H9 (cell line): ENCODE measurements at regions not wholly inside any gene's neighbourhood (a gene's known extent, or its start where the extent isn't known, plus 50 kb on each side); places are given as distances from the start of the nearest gene placed in this dataset.

ENCODE experiments used
- DNase-seq: peaks from one replicate; pipeline ENCODE4 v3.0.0-alpha.2; 2017
- H2AFZ ChIP-seq: one replicate; pipeline ENCODE4 v1.6.1; 2013; ENCODE audit warnings: mild to moderate bottlenecking, low read length, control low read depth, moderate library complexity
- H2AK5ac ChIP-seq: 2 replicates; pipeline ENCODE4 v1.6.1; 2013; ENCODE audit warnings: low read length, control low read depth, mixed read lengths; ENCODE audit not compliant: insufficient read length
- H2BK120ac ChIP-seq: one replicate; pipeline ENCODE4 v1.6.1; 2013; ENCODE audit warnings: low read depth, mild to moderate bottlenecking, low read length, control low read depth, inconsistent platforms; ENCODE audit not compliant: poor library complexity, severe bottlenecking
- H2BK12ac ChIP-seq: 2 replicates; pipeline ENCODE4 v1.6.1; 2013; ENCODE audit warnings: low read length, control low read depth, mixed read lengths, low read depth; ENCODE audit not compliant: insufficient read length
- H2BK15ac ChIP-seq: 2 replicates; pipeline ENCODE4 v1.6.1; 2013; ENCODE audit warnings: low read depth, low read length, control low read depth
- H2BK20ac ChIP-seq: one replicate; pipeline ENCODE4 v1.6.1; 2013; ENCODE audit warnings: low read depth, mild to moderate bottlenecking, low read length, control low read depth, inconsistent platforms; ENCODE audit not compliant: poor library complexity, severe bottlenecking
- H2BK5ac ChIP-seq: 2 replicates; pipeline ENCODE4 v1.6.1; 2013; ENCODE audit warnings: low read length, control low read depth, mixed read lengths; ENCODE audit not compliant: insufficient read length
- H3K14ac ChIP-seq: 2 replicates; pipeline ENCODE4 v1.6.1; 2013; ENCODE audit warnings: low read length, control low read depth; ENCODE audit not compliant: insufficient read depth
- H3K18ac ChIP-seq: 2 replicates; pipeline ENCODE4 v1.6.1; 2013; ENCODE audit warnings: low read depth, mild to moderate bottlenecking, mixed read lengths, low read length, control low read depth; ENCODE audit not compliant: insufficient read length
- H3K23ac ChIP-seq: 2 replicates; pipeline ENCODE4 v1.6.1; 2013; ENCODE audit warnings: low read length, control low read depth, mixed read lengths, low read depth; ENCODE audit not compliant: insufficient read length
- H3K23me2 ChIP-seq: 2 replicates; pipeline ENCODE4 v1.6.1; 2013; ENCODE audit warnings: low read depth, mild to moderate bottlenecking, mixed read lengths, low read length, control low read depth; ENCODE audit not compliant: insufficient read length, poor library complexity, severe bottlenecking
- H3K27ac ChIP-seq: 2 replicates; pipeline ENCODE4 v1.5.1; 2013; ENCODE audit warnings: low read length, control low read depth, mixed read lengths, low read depth; ENCODE audit not compliant: insufficient read length
- H3K27me3 ChIP-seq: 2 replicates; pipeline ENCODE4 v1.6.1; 2013; ENCODE audit warnings: low read length, control low read depth, inconsistent platforms; ENCODE audit not compliant: insufficient read depth
- H3K4ac ChIP-seq: 2 replicates; pipeline ENCODE4 v1.6.1; 2013; ENCODE audit warnings: low read depth, mild to moderate bottlenecking, control low read depth, inconsistent platforms, low read length, moderate library complexity
- H3K4me1 ChIP-seq: 2 replicates; pipeline ENCODE4 v1.6.1; 2013; ENCODE audit warnings: low read length, control low read depth, inconsistent platforms; ENCODE audit not compliant: insufficient read depth
- H3K4me2 ChIP-seq: 2 replicates; pipeline ENCODE4 v1.6.1; 2013; ENCODE audit warnings: low read length, control low read depth, mixed read lengths; ENCODE audit not compliant: insufficient read length, insufficient read depth
- H3K56ac ChIP-seq: 2 replicates; pipeline ENCODE4 v1.6.1; 2013; ENCODE audit warnings: low read depth, mild to moderate bottlenecking, mixed read lengths, low read length, control low read depth; ENCODE audit not compliant: insufficient read length
- H3K79me1 ChIP-seq: 2 replicates; pipeline ENCODE4 v1.6.1; 2013; ENCODE audit warnings: low read depth, mild to moderate bottlenecking, moderate library complexity, low read length, control low read depth, inconsistent platforms; ENCODE audit not compliant: insufficient read depth, poor library complexity, severe bottlenecking
- H3K79me2 ChIP-seq: 2 replicates; pipeline ENCODE4 v1.6.1; 2013; ENCODE audit warnings: low read length, control low read depth, inconsistent platforms; ENCODE audit not compliant: insufficient read depth
- H3K9ac ChIP-seq: 2 replicates; pipeline ENCODE4 v1.6.1; 2013; ENCODE audit warnings: low read length, control low read depth, mixed read lengths; ENCODE audit not compliant: insufficient read length; ENCODE audit errors: extremely low read depth
- H3K9me3 ChIP-seq: one replicate; pipeline ENCODE4 v1.6.1; 2013; ENCODE audit warnings: low read depth, low read length, inconsistent platforms; ENCODE audit not compliant: control insufficient read depth
- H3T11ph ChIP-seq: one replicate; pipeline ENCODE4 v1.6.1; 2013; ENCODE audit warnings: mild to moderate bottlenecking, low read length, control low read depth, inconsistent platforms
- H4K20me1 ChIP-seq: one replicate; pipeline ENCODE4 v1.6.1; 2013; ENCODE audit not compliant: control insufficient read depth, insufficient read length, insufficient read depth
- H4K5ac ChIP-seq: 2 replicates; pipeline ENCODE4 v1.6.1; 2013; ENCODE audit warnings: low read depth, mild to moderate bottlenecking, mixed read lengths, low read length, control low read depth; ENCODE audit not compliant: insufficient read length
- H4K8ac ChIP-seq: replicated peaks from 2 replicates; pipeline ENCODE4 v1.6.1; 2013; ENCODE audit warnings: low read length, control low read depth, mixed read lengths, low read depth; ENCODE audit not compliant: insufficient read length
- H4K91ac ChIP-seq: 2 replicates; pipeline ENCODE4 v1.6.1; 2013; ENCODE audit warnings: low read depth, mild to moderate bottlenecking, moderate library complexity, mixed read lengths, low read length, control low read depth; ENCODE audit not compliant: insufficient read length
- H3K27ac Mint-ChIP-seq, 3 experiments: 2 replicates in 2 of 3; 3 replicates in 1 of 3; pipeline ENCODE4 v1.8.0; 2020 to 2021; ENCODE audit warnings: mixed read lengths in 3 of 3, mild to moderate bottlenecking in 1 of 3, moderate library complexity in 1 of 3
- H3K27me3 Mint-ChIP-seq: 2 replicates; pipeline ENCODE4 v1.8.0; 2021; ENCODE audit warnings: low read depth, mild to moderate bottlenecking, moderate library complexity, mixed read lengths
- H3K36me3 Mint-ChIP-seq, 3 experiments: 2 replicates in 2 of 3; 3 replicates in 1 of 3; pipeline ENCODE4 v1.8.0; 2020 to 2021; ENCODE audit warnings: low read depth in 3 of 3, mixed read lengths in 3 of 3; ENCODE audit not compliant: insufficient read depth in 1 of 3
- H3K4me1 Mint-ChIP-seq, 2 experiments: 2 replicates each; pipeline ENCODE4 v1.8.0; 2020; ENCODE audit warnings: mixed read lengths in 2 of 2
- H3K4me3 Mint-ChIP-seq, 2 experiments: 2 replicates in 1 of 2; 3 replicates in 1 of 2; pipeline ENCODE4 v1.8.0; 2020 to 2021; ENCODE audit warnings: mild to moderate bottlenecking in 2 of 2, mixed read lengths in 2 of 2, moderate library complexity in 1 of 2
- H3K9me3 Mint-ChIP-seq, 2 experiments: 2 replicates in 1 of 2; 3 replicates in 1 of 2; pipeline ENCODE4 v1.8.0; 2020; ENCODE audit warnings: mild to moderate bottlenecking in 2 of 2, mixed read lengths in 2 of 2, moderate library complexity in 1 of 2
- CTCF ChIP-seq: fragments of 200-600 bp; sonication (generic); conservative IDR thresholded peaks from 3 replicates; pipeline ENCODE4 v1.8.0; 2021; ENCODE audit warnings: antibody characterized with exemption, mild to moderate bottlenecking
- WGBS: extraction: QIAGEN DNeasy Blood & Tissue Kit; methylation state at CpG from one replicate; pipeline ENCODE4 v1.1.7; 2013; ENCODE audit warnings: missing lambda C conversion rate, low lambda C conversion rate, mixed read lengths; ENCODE audit not compliant: insufficient read length; ENCODE audit errors: extremely low coverage; 5-methylcytosine and 5-hydroxymethylcytosine counted together

- H3K23me2 ChIP-seq, result no peaks in the 10 kb centered on the region
- no peaks in the 10 kb centered on the region for H3K9me3 ChIP-seq
- no peaks in the 10 kb centered on the region for H3K79me1 ChIP-seq
- no peak overlapping the region for H3K56ac ChIP-seq
- H3K4me1 ChIP-seq, result no peaks in the 10 kb centered on the region
- no peak overlapping the region for H3K4me3 Mint-ChIP-seq
- no peak overlapping the region for H2AFZ ChIP-seq
- no peak overlapping the region for H3K27ac ChIP-seq
- no peak overlapping the region for H3K4me2 ChIP-seq
- H3T11ph ChIP-seq, result no peak overlapping the region
- H2BK5ac ChIP-seq, result no peak overlapping the region
- no peak overlapping the region for H4K5ac ChIP-seq
- H3K23ac ChIP-seq, result no peak overlapping the region
- no peak overlapping the region for H2BK15ac ChIP-seq
- H3K4ac ChIP-seq, result no peak overlapping the region
- H2BK12ac ChIP-seq, result no peak overlapping the region
- H3K36me3 Mint-ChIP-seq, result peaks cover 0 to 4% (median 0%) of the 10 kb centered on the region in 3 experiments; a peak in 2 of 7 replicates
- H3K18ac ChIP-seq, result no peak overlapping the region
- no peak overlapping the region for H2AK5ac ChIP-seq
- H2BK120ac ChIP-seq, result no peak overlapping the region
- no peaks in the 10 kb centered on the region for H3K79me2 ChIP-seq
- H2BK20ac ChIP-seq, result no peak overlapping the region
- H3K4me1 Mint-ChIP-seq, result no peaks in the 10 kb centered on the region
- DNase-seq, result no peak
- no peak for TF ChIP-seq CTCF
- no peak overlapping the region for H4K91ac ChIP-seq
- no peak overlapping the region for H3K9ac ChIP-seq
- H3K27ac Mint-ChIP-seq, result no peak overlapping the region
- H3K27me3 Mint-ChIP-seq, result peaks cover 5% of the 10 kb centered on the region
- no peaks in the 10 kb centered on the region for H3K27me3 ChIP-seq
- no peaks in the 10 kb centered on the region for H4K20me1 ChIP-seq
- no peak overlapping the region for H4K8ac ChIP-seq
- peaks cover 4 to 10% of the 10 kb centered on the region in 2 experiments for H3K9me3 Mint-ChIP-seq
- no peak overlapping the region for H3K14ac ChIP-seq
- no CpG with 5 or more reads among the region's 8 CpGs for WGBS
These were observed 106.7 kb downstream of the HAPSTR1 start for GRCh38 chr16:9197957-9198661.
